ENCODE measurements at regions not wholly inside any gene's neighbourhood (a gene's known extent, or its start where the extent isn't known, plus 50 kb on each side); places are given as distances from the start of the nearest gene placed in this dataset.
"Not testable (repeated sequence)": the region's sequence is repeated elsewhere in the genome, so short reads cannot be mapped to it uniquely, and the experiment has no call there.

- TF ChIP-seq RCOR1 (IDR thresholded peaks at IDR 0.05; ENCODE audit: low read length); CTCF (IDR thresholded peaks at IDR 0.05); SIN3A (IDR thresholded peaks at IDR 0.05; ENCODE audit: borderline replicate concordance, low read depth, low read length); RAD21 (IDR thresholded peaks at IDR 0.05; ENCODE audit: low read length); POLR2AphosphoS5 (IDR thresholded peaks at IDR 0.05; ENCODE audit: low read depth, low read length); MXI1 (IDR thresholded peaks at IDR 0.05; ENCODE audit: low read depth, low read length); SMC3 (IDR thresholded peaks at IDR 0.05; ENCODE audit: low read depth, low read length); REST (IDR thresholded peaks at IDR 0.05; ENCODE audit: low read depth, low read length); FOXM1 (IDR thresholded peaks at IDR 0.05; ENCODE audit: low read depth); TCF12 (IDR thresholded peaks at IDR 0.05); NRF1 (IDR thresholded peaks at IDR 0.05; ENCODE audit: low read depth, low read length): not testable (repeated sequence)
Observed at GRCh38 chr3:167018591-167019111, 361.4 kb downstream of the ZBBX start.
